ENCODE measurements at regions not wholly inside any gene's neighbourhood (a gene's known extent, or its start where the extent isn't known, plus 50 kb on each side); places are given as distances from the start of the nearest gene placed in this dataset.

GRCh38 chr22:47236718-47237117, 474.3 kb downstream of the TBC1D22A start:
- DNase-seq (ENCODE audit: insufficient read length, low spot score) (no peak), FAIRE-seq (no peak)
- TF ChIP-seq CTCF (IDR thresholded peaks at IDR 0.05; ENCODE audit: insufficient read depth, missing control alignments), result no peak

- DNase-seq (ENCODE audit: insufficient read length, low spot score) (no peak), FAIRE-seq (no peak)
- TF ChIP-seq CTCF (IDR thresholded peaks at IDR 0.05; ENCODE audit: insufficient read depth, missing control alignments), result no peak
Observed at GRCh38 chr22:47236161-47236560, 473.7 kb downstream of the TBC1D22A start.

GRCh38 chr22:47233316-47234243, 471.1 kb downstream of the TBC1D22A start:
- no peak for TF ChIP-seq CTCF (IDR thresholded peaks at IDR 0.05; ENCODE audit: insufficient read depth, missing control alignments)
- FAIRE-seq (no peak), DNase-seq (ENCODE audit: insufficient read length, low spot score) (no peak)

GRCh38 chr22:47232753-47233152, 470.3 kb downstream of the TBC1D22A start:
- no peak for TF ChIP-seq CTCF (IDR thresholded peaks at IDR 0.05; ENCODE audit: insufficient read depth, missing control alignments)
- DNase-seq (ENCODE audit: insufficient read length, low spot score) (no peak), FAIRE-seq (no peak)

- FAIRE-seq, result no peak
- TF ChIP-seq CTCF (IDR thresholded peaks at IDR 0.05; ENCODE audit: insufficient read depth, missing control alignments), result no peak
- no peak for DNase-seq (ENCODE audit: insufficient read length, low spot score)
Observed at GRCh38 chr22:47232197-47232596, 469.7 kb downstream of the TBC1D22A start.

- no peak for TF ChIP-seq CTCF (IDR thresholded peaks at IDR 0.05; ENCODE audit: insufficient read depth, missing control alignments)
- FAIRE-seq (no peak), DNase-seq (ENCODE audit: insufficient read length, low spot score) (no peak)
Observed at GRCh38 chr22:47231759-47232158, 469.3 kb downstream of the TBC1D22A start.

- no peak for TF ChIP-seq CTCF (IDR thresholded peaks at IDR 0.05; ENCODE audit: insufficient read depth, missing control alignments)
- FAIRE-seq, result no peak
Observed at GRCh38 chr22:47230741-47231140, 468.3 kb downstream of the TBC1D22A start.

More at GRCh38 chr22:47230741-47231140, 468.3 kb downstream of the TBC1D22A start:
- DNase-seq (ENCODE audit: insufficient read length, low spot score), result no peak

Measured in D721Med (cell line).